GM19240 (cell line): ENCODE measurements at regions not wholly inside any gene's neighbourhood (a gene's known extent, or its start where the extent isn't known, plus 50 kb on each side); places are given as distances from the start of the nearest gene placed in this dataset.
"Not testable (repeated sequence)": the region's sequence is repeated elsewhere in the genome, so short reads cannot be mapped to it uniquely, and the experiment has no call there.

Source experiments
- DNase-seq: peaks from one replicate; pipeline ENCODE4 v3.0.0; 2011; ENCODE audit warnings: low spot score; ENCODE audit not compliant: insufficient read length

GRCh38 chr9:82438581-82438980 is 450.0 kb downstream of the SPATA31D1 start:
- DNase-seq, result no peak

- DNase-seq, result no peak
Observed at GRCh38 chr9:82443312-82443711, 454.7 kb downstream of the SPATA31D1 start.

- no peak for DNase-seq
Observed at GRCh38 chr9:82445556-82445955, 457.0 kb downstream of the SPATA31D1 start.

GRCh38 chr9:82447343-82447742 is 458.8 kb downstream of the SPATA31D1 start:
- DNase-seq, result no peak

- DNase-seq, result no peak
Observed at GRCh38 chr9:82449986-82450385, 461.4 kb downstream of the SPATA31D1 start.

- no peak for DNase-seq
Observed at GRCh38 chr9:82454509-82455190, 466.1 kb downstream of the SPATA31D1 start.

GRCh38 chr9:82456642-82457041 is 468.1 kb downstream of the SPATA31D1 start:
- no peak for DNase-seq

GRCh38 chr9:82457298-82457697 is 468.7 kb downstream of the SPATA31D1 start:
- no peak for DNase-seq

GRCh38 chr9:82457891-82458290 is 469.3 kb downstream of the SPATA31D1 start:
- DNase-seq, result no peak

GRCh38 chr9:82458296-82458695 is 469.7 kb downstream of the SPATA31D1 start:
- no peak for DNase-seq

GRCh38 chr9:82466616-82467260 is 478.2 kb downstream of the SPATA31D1 start:
- no peak for DNase-seq

- no peak for DNase-seq
Observed at GRCh38 chr9:82467436-82467835, 478.9 kb downstream of the SPATA31D1 start.

- no peak for DNase-seq
Observed at GRCh38 chr9:82474235-82474634, 485.7 kb downstream of the SPATA31D1 start.

GRCh38 chr9:82475584-82476301 is 487.2 kb downstream of the SPATA31D1 start:
- no peak for DNase-seq

- DNase-seq, result no peak
Observed at GRCh38 chr9:82480921-82481320, 492.3 kb downstream of the SPATA31D1 start.

- DNase-seq, result no peak
Observed at GRCh38 chr9:82487935-82488312, 499.4 kb downstream of the SPATA31D1 start.

- DNase-seq, result no peak
Observed at GRCh38 chr9:82488313-82489200, 500.0 kb downstream of the SPATA31D1 start.

GRCh38 chr9:82489201-82489821 is 500.7 kb downstream of the SPATA31D1 start:
- DNase-seq, result no peak

- no peak for DNase-seq
Observed at GRCh38 chr9:82490019-82490499, 501.5 kb downstream of the SPATA31D1 start.

GRCh38 chr9:82490821-82491220 is 502.2 kb downstream of the SPATA31D1 start:
- not testable (repeated sequence) for DNase-seq

GRCh38 chr9:82491604-82492003 is 503.0 kb downstream of the SPATA31D1 start:
- DNase-seq, result no peak
